MCF 10A (cell line): ENCODE measurements at regions not wholly inside any gene's neighbourhood (a gene's known extent, or its start where the extent isn't known, plus 50 kb on each side); places are given as distances from the start of the nearest gene placed in this dataset.

ENCODE experiments used
- BruUV-seq: library from RNA; stranded (reverse); fragments of 400-500 nt; replicated peaks from 2 replicates; lab custom pipeline; 2021; lab: Mats Ljungman, UMichigan
- CTCF ChIA-PET: fragments of 300-600 bp; sonication (Branson Sonifier 250); formaldehyde crosslinking; extraction: SDS; loops from one replicate; lab custom pipeline; 2021; ENCODE audit warnings: antibody characterized with exemption, inconsistent platforms; lab: Yijun Ruan, JAX
- POLR2A ChIA-PET: fragments of 300-600, 350-650 bp; sonication (Branson Sonifier 250); formaldehyde crosslinking; extraction: SDS; loops from one replicate; lab custom pipeline; 2020; ENCODE audit warnings: antibody characterized with exemption, inconsistent platforms; lab: Yijun Ruan, JAX
- DNase-seq: peaks from one replicate; pipeline ENCODE4 v3.0.0-alpha.2; 2018; ENCODE audit not compliant: unreplicated experiment
- H3K27ac Mint-ChIP-seq: one replicate; pipeline ENCODE4 v1.8.0; 2022; ENCODE audit warnings: mild to moderate bottlenecking, low read depth, mixed read lengths; ENCODE audit not compliant: unreplicated experiment
- H3K27me3 Mint-ChIP-seq: one replicate; pipeline ENCODE4 v1.8.0; 2022; ENCODE audit warnings: mixed read lengths; ENCODE audit not compliant: insufficient read depth, unreplicated experiment
- H3K36me3 Mint-ChIP-seq: one replicate; pipeline ENCODE4 v1.8.0; 2022; ENCODE audit warnings: mild to moderate bottlenecking, moderate library complexity, mixed read lengths; ENCODE audit not compliant: insufficient read depth, unreplicated experiment
- H3K4me1 Mint-ChIP-seq: one replicate; pipeline ENCODE4 v1.8.0; 2022; ENCODE audit warnings: mixed read lengths; ENCODE audit not compliant: insufficient read depth, unreplicated experiment
- H3K4me3 Mint-ChIP-seq: one replicate; pipeline ENCODE4 v1.8.0; 2022; ENCODE audit warnings: mild to moderate bottlenecking, moderate library complexity, mixed read lengths; ENCODE audit not compliant: unreplicated experiment
- H3K9me3 Mint-ChIP-seq: one replicate; pipeline ENCODE4 v1.8.0; 2022; ENCODE audit warnings: mixed read lengths; ENCODE audit not compliant: unreplicated experiment
- intact Hi-C: fragments of 100-400 bp; cut with micrococcal nuclease; formaldehyde crosslinking; loops from 2 replicates; pipeline ENCODE4 v1.14.1; 2022
- TF ChIP-seq, protein P1 (sequence below): fragments of 200-600 bp; IDR thresholded peaks from one replicate; pipeline ENCODE4 v1.8.0; 2022; ENCODE audit warnings: antibody characterized with exemption, mild to moderate bottlenecking; ENCODE audit not compliant: unreplicated experiment

DNA sequence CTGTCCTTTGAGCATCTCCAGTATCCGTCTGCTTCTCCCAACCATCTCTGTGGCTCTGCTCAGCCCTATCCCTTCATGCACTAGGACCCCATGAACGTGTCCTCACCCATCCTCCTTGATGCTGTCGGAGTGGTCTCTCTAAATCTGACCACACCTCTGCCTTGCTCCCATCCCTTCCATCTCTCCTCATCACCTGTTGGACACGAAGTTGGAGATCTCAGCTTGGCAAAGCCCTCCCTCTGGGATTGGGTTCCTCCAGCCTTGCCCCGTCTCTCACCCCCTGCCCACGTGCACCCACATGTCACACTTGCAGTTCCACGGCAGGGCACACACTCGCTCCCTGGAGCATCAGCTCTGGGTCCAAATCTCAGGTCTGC is 135.7 kb downstream of the ACTL8 start:
- H3K4me1 Mint-ChIP-seq, result peaks cover 6% of the 10 kb centered on the region
- POLR2A ChIA-PET, result no interaction called here
- no peak overlapping the region for H3K4me3 Mint-ChIP-seq
- intact Hi-C loops, result no loop called here
- H3K9me3 Mint-ChIP-seq, result no peaks in the 10 kb centered on the region
- no peaks in the 10 kb centered on the region for H3K36me3 Mint-ChIP-seq
- no peak for DNase-seq
- no TSS peak for BruUV-seq
- H3K27me3 Mint-ChIP-seq, result peaks cover 48% of the 10 kb centered on the region
- CTCF ChIA-PET, result no interaction called here
- TF ChIP-seq, protein P1, sequence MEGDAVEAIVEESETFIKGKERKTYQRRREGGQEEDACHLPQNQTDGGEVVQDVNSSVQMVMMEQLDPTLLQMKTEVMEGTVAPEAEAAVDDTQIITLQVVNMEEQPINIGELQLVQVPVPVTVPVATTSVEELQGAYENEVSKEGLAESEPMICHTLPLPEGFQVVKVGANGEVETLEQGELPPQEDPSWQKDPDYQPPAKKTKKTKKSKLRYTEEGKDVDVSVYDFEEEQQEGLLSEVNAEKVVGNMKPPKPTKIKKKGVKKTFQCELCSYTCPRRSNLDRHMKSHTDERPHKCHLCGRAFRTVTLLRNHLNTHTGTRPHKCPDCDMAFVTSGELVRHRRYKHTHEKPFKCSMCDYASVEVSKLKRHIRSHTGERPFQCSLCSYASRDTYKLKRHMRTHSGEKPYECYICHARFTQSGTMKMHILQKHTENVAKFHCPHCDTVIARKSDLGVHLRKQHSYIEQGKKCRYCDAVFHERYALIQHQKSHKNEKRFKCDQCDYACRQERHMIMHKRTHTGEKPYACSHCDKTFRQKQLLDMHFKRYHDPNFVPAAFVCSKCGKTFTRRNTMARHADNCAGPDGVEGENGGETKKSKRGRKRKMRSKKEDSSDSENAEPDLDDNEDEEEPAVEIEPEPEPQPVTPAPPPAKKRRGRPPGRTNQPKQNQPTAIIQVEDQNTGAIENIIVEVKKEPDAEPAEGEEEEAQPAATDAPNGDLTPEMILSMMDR, result no peak
- no peak overlapping the region for H3K27ac Mint-ChIP-seq

DNA sequence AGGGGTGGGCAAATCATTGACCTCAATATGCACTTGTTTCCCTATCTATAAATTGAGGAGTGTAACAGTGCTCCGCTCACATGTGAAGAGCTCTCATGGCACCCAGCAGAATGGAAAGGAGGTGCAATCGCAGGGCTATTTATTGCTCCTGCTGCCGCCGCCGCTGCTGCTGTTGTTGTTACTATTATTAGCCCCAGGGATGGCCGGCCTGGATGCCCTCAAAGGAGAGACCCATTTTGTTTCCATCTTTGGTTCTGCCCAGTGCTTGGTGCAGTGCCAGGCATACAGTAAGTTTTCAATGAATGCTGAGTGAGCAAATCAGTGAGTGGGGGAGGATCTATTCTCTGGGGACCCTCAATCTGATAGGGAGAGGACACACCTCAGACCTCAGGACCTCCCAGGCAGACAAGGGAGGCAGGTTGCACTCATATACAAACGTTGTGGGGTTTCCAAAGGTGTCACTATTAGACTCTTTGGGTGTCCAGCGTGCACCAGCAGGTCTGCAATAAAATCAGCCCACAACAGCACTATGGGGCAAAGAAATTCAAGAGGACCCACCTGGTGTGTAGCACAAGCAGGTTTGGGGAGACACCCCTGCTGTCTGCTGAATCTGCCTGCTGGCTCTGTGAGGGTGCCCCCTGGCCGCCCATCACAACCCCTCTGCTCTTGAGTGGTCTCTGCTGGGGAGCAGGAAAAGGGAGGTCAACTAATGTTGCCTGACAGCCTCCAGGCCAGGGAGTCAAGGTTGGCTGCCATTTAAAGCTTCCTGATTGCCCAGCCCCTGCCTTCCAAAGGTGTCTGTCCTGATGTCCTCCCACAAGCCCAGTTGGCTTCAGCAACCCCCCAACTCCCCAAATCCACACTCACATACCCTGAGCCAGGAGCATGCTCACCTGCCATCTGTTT is 136.3 kb downstream of the ACTL8 start:
- DNase-seq, result no peak
- ChIA-PET CTCF (no interaction called here), POLR2A (no interaction called here)
- no TSS peak for BruUV-seq
- TF ChIP-seq, protein P1, result no peak
- Mint-ChIP-seq H3K4me1 (peaks cover 6% of the 10 kb centered on the region), H3K9me3 (no peaks in the 10 kb centered on the region), H3K36me3 (no peaks in the 10 kb centered on the region), H3K27ac (no peak overlapping the region), H3K27me3 (peaks cover 54% of the 10 kb centered on the region), H3K4me3 (no peak overlapping the region)
- intact Hi-C loops, result no loop called here

DNA sequence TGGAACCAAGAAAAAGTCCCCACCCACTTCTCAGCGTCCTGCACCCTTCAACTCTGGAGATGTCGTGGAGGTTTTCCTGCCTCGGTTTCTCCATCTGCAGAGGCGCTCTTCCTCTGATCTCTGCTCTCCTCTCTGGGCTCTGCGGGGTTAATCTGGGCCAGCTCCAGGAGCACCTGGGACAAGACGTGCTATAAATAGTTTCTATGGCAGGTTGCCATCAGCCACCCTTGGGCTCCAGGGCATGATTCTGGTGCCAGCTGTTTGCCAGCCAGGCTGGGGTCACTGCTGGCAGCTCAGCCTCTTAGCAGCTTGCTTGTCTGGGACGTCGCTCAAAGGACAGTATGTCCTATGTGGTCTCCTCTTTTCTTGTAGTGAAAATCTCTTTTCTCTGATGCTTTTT is 137.1 kb downstream of the ACTL8 start:
- H3K27me3 Mint-ChIP-seq, result peaks cover 57% of the 10 kb centered on the region
- H3K4me3 Mint-ChIP-seq, result no peak overlapping the region
- no peak overlapping the region for H3K27ac Mint-ChIP-seq
- no peaks in the 10 kb centered on the region for H3K36me3 Mint-ChIP-seq
- CTCF ChIA-PET, result no interaction called here
- peak; percentile 34 for DNase-seq
- TF ChIP-seq, protein P1, result no peak
- BruUV-seq, result no TSS peak
- H3K9me3 Mint-ChIP-seq, result no peaks in the 10 kb centered on the region
- POLR2A ChIA-PET, result interaction anchor here (0.5 kb wide), 1 partner anchor 334 kb away, joined by 3 read pairs; no protein-coding TSS in a partner anchor
- intact Hi-C loops, result no loop called here
- H3K4me1 Mint-ChIP-seq, result peaks cover 6% of the 10 kb centered on the region

DNA sequence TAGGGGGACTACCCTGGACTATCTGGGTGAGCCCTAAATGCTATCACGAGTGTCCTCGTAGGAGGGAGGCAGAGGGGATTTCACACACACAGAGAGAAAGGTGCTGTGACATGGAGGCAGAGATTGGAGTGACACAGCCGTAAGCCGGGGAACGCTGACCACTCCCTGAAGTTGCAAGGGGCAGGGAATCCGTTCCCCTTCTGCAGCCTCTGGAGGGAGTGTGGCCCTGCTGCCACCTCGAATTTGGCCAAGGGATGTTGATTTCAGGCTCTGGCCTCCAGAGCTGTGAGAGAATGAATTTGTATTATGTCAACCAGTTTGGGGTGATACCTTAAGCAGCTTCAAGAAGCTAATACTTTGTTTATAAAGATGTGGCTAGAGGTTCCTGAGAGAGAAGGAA is 137.7 kb downstream of the ACTL8 start:
- intact Hi-C loops, result no loop called here
- no peak overlapping the region for H3K4me3 Mint-ChIP-seq
- peaks cover 6% of the 10 kb centered on the region for H3K4me1 Mint-ChIP-seq
- POLR2A ChIA-PET, result interaction anchor here (0.5 kb wide), 1 partner anchor 334 kb away, joined by 3 read pairs; no protein-coding TSS in a partner anchor
- DNase-seq, result no peak
- BruUV-seq, result no TSS peak
- H3K9me3 Mint-ChIP-seq, result no peaks in the 10 kb centered on the region
- CTCF ChIA-PET, result interaction anchor here (0.9 kb wide), 1 partner anchor 10 kb away, joined by 4 read pairs; no protein-coding TSS in a partner anchor
- TF ChIP-seq, protein P1, result no peak
- peaks cover 63% of the 10 kb centered on the region for H3K27me3 Mint-ChIP-seq
- no peaks in the 10 kb centered on the region for H3K36me3 Mint-ChIP-seq
- no peak overlapping the region for H3K27ac Mint-ChIP-seq
